AG09319 (cell line): ENCODE measurements at regions not wholly inside any gene's neighbourhood (a gene's known extent, or its start where the extent isn't known, plus 50 kb on each side); places are given as distances from the start of the nearest gene placed in this dataset.
A peak's percentile ranks its signal among the peaks of the same experiment; 100 is the strongest.

ENCODE experiments used
- DNase-seq: peaks from one replicate; pipeline ENCODE4 v3.0.0-alpha.2; 2010; ENCODE audit warnings: low read depth; ENCODE audit errors: extremely low read depth
- TF ChIP-seq, protein P1 (sequence below): IDR thresholded peaks from 2 replicates; pipeline ENCODE4 v1.5.1; 2011; ENCODE audit warnings: low read depth, mild to moderate bottlenecking, inconsistent platforms, low read length, moderate library complexity

GRCh38 chr3:36114353-36114752 lies 266.0 kb upstream of the STAC start:
- TF ChIP-seq, protein P1, sequence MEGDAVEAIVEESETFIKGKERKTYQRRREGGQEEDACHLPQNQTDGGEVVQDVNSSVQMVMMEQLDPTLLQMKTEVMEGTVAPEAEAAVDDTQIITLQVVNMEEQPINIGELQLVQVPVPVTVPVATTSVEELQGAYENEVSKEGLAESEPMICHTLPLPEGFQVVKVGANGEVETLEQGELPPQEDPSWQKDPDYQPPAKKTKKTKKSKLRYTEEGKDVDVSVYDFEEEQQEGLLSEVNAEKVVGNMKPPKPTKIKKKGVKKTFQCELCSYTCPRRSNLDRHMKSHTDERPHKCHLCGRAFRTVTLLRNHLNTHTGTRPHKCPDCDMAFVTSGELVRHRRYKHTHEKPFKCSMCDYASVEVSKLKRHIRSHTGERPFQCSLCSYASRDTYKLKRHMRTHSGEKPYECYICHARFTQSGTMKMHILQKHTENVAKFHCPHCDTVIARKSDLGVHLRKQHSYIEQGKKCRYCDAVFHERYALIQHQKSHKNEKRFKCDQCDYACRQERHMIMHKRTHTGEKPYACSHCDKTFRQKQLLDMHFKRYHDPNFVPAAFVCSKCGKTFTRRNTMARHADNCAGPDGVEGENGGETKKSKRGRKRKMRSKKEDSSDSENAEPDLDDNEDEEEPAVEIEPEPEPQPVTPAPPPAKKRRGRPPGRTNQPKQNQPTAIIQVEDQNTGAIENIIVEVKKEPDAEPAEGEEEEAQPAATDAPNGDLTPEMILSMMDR: no peak
- DNase-seq: no peak

GRCh38 chr3:36124118-36124796 lies 256.0 kb upstream of the STAC start:
- DNase-seq: peak; percentile 36
- TF ChIP-seq, protein P1: peak; percentile 81

DNA sequence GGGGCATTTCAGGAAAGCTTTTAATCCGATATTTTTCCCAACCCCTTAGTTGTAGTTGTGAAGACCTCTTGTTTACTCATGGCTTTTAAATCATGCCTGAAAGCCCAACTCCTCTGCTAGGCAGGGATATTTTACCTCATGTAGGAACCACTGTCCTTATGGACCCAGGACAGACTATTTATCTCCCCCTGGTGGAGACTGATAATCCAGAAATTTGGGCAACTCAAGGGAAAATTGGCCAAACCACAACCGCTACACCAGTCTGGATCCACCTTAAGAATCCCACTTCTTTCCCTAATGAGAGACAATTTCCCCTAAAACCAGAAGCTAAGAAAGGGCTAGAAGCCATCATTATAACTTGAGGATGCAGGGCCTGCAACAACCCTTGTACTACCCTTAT lies 248.1 kb upstream of the STAC start:
- TF ChIP-seq, protein P1: no peak; the same call in 1 of the 2 replicates
- DNase-seq: no peak

GRCh38 chr3:36135863-36136262 lies 244.4 kb upstream of the STAC start:
- no peak for DNase-seq
- TF ChIP-seq, protein P1: no peak

GRCh38 chr3:36142746-36143145 lies 237.6 kb upstream of the STAC start:
- DNase-seq: no peak

GRCh38 chr3:36146404-36146803 lies 233.9 kb upstream of the STAC start:
- TF ChIP-seq, protein P1: no peak
- DNase-seq: no peak

More at GRCh38 chr3:36142746-36143145, 237.6 kb upstream of the STAC start:
- TF ChIP-seq, protein P1: no peak

GRCh38 chr3:36147934-36148558 lies 232.3 kb upstream of the STAC start:
- no peak for DNase-seq
- TF ChIP-seq, protein P1: no peak
